ENCODE measurements at regions not wholly inside any gene's neighbourhood (a gene's known extent, or its start where the extent isn't known, plus 50 kb on each side); places are given as distances from the start of the nearest gene placed in this dataset.

GRCh38 chr5:77892061-77893010 is 116.2 kb upstream of the TBCA start:
- Mint-ChIP-seq H3K9me3 (ENCODE audit: unreplicated experiment) (no peaks in the 10 kb centered on the region), H3K4me3 (ENCODE audit: unreplicated experiment) (no peak overlapping the region), H3K27ac (ENCODE audit: unreplicated experiment) (no peak overlapping the region), H3K4me1 (ENCODE audit: unreplicated experiment) (peaks cover 14% of the 10 kb centered on the region), H3K36me3 (ENCODE audit: unreplicated experiment) (no peaks in the 10 kb centered on the region), H3K27me3 (ENCODE audit: unreplicated experiment) (peaks cover 7% of the 10 kb centered on the region)
- TF ChIP-seq CTCF (IDR thresholded peaks at IDR 0.05): no peak
- no peak for DNase-seq (ENCODE audit: extremely low spot score, unreplicated experiment)

GRCh38 chr5:77885519-77885918 is 109.4 kb upstream of the TBCA start:
- H3K4me1 Mint-ChIP-seq (ENCODE audit: unreplicated experiment): no peaks in the 10 kb centered on the region
- no peaks in the 10 kb centered on the region for H3K36me3 Mint-ChIP-seq (ENCODE audit: unreplicated experiment)
- H3K27me3 Mint-ChIP-seq (ENCODE audit: unreplicated experiment): peaks cover 32% of the 10 kb centered on the region
- no peak overlapping the region for H3K27ac Mint-ChIP-seq (ENCODE audit: unreplicated experiment)
- H3K9me3 Mint-ChIP-seq (ENCODE audit: unreplicated experiment): no peaks in the 10 kb centered on the region
- no peak for TF ChIP-seq CTCF (IDR thresholded peaks at IDR 0.05)
- H3K4me3 Mint-ChIP-seq (ENCODE audit: unreplicated experiment): no peak overlapping the region
- no peak for DNase-seq (ENCODE audit: extremely low spot score, unreplicated experiment)

GRCh38 chr5:77882670-77883257 is 106.6 kb upstream of the TBCA start:
- Mint-ChIP-seq H3K4me3 (ENCODE audit: unreplicated experiment) (no peak overlapping the region), H3K4me1 (ENCODE audit: unreplicated experiment) (peaks cover 3% of the 10 kb centered on the region), H3K9me3 (ENCODE audit: unreplicated experiment) (no peaks in the 10 kb centered on the region), H3K36me3 (ENCODE audit: unreplicated experiment) (no peaks in the 10 kb centered on the region), H3K27ac (ENCODE audit: unreplicated experiment) (no peak overlapping the region), H3K27me3 (ENCODE audit: unreplicated experiment) (peaks cover 28% of the 10 kb centered on the region)
- DNase-seq (ENCODE audit: extremely low spot score, unreplicated experiment): no peak
- no peak for TF ChIP-seq CTCF (IDR thresholded peaks at IDR 0.05)

GRCh38 chr5:77881528-77881927 is 105.4 kb upstream of the TBCA start:
- DNase-seq (ENCODE audit: extremely low spot score, unreplicated experiment): no peak
- Mint-ChIP-seq H3K9me3 (ENCODE audit: unreplicated experiment) (no peaks in the 10 kb centered on the region), H3K27ac (ENCODE audit: unreplicated experiment) (no peak overlapping the region), H3K36me3 (ENCODE audit: unreplicated experiment) (no peaks in the 10 kb centered on the region), H3K4me3 (ENCODE audit: unreplicated experiment) (no peak overlapping the region), H3K4me1 (ENCODE audit: unreplicated experiment) (peaks cover 7% of the 10 kb centered on the region), H3K27me3 (ENCODE audit: unreplicated experiment) (peaks cover 20% of the 10 kb centered on the region)
- no peak for TF ChIP-seq CTCF (IDR thresholded peaks at IDR 0.05)

Data from osteocyte (in vitro differentiated cells).